Smooth muscle cell (in vitro differentiated cells): ENCODE measurements at regions not wholly inside any gene's neighbourhood (a gene's known extent, or its start where the extent isn't known, plus 50 kb on each side); places are given as distances from the start of the nearest gene placed in this dataset.

Experiments
- DNase-seq: peaks from one replicate; lab custom pipeline; 2025; ENCODE audit not compliant: unreplicated experiment; lab: John Stamatoyannopoulos, UW
- H2AFZ ChIP-seq: fragments of 200-600 bp; sonication (generic); 2 replicates; pipeline ENCODE4 v1.6.0; 2016; ENCODE audit warnings: antibody characterized with exemption, low read depth, mild to moderate bottlenecking
- H3F3A ChIP-seq: fragments of 200-600 bp; sonication (generic); 2 replicates; pipeline ENCODE4 v1.6.0; 2017; ENCODE audit warnings: antibody characterized with exemption, low read depth
- H3K27ac ChIP-seq: fragments of 200-600 bp; sonication (generic); 2 replicates; pipeline ENCODE4 v1.5.1; 2016; ENCODE audit warnings: low read depth, mild to moderate bottlenecking
- H3K27me3 ChIP-seq: fragments of 200-600 bp; sonication (generic); 2 replicates; pipeline ENCODE4 v1.6.1; 2016; ENCODE audit warnings: low read depth, mild to moderate bottlenecking
- H3K36me3 ChIP-seq: fragments of 200-600 bp; sonication (generic); 2 replicates; pipeline ENCODE4 v1.5.1; 2016; ENCODE audit warnings: low read depth
- H3K4me1 ChIP-seq: fragments of 200-600 bp; sonication (generic); 2 replicates; pipeline ENCODE4 v1.5.1; 2016; ENCODE audit warnings: low read depth
- H3K4me2 ChIP-seq: fragments of 200-600 bp; sonication (generic); 2 replicates; pipeline ENCODE4 v1.6.0; 2016; ENCODE audit warnings: mild to moderate bottlenecking
- H3K4me3 ChIP-seq: fragments of 200-600 bp; sonication (generic); 2 replicates; pipeline ENCODE4 v1.5.1; 2016; ENCODE audit warnings: mild to moderate bottlenecking
- H3K79me2 ChIP-seq: fragments of 200-600 bp; sonication (generic); 2 replicates; pipeline ENCODE4 v1.6.0; 2016; ENCODE audit warnings: low read depth, mild to moderate bottlenecking
- H3K9ac ChIP-seq: fragments of 200-600 bp; sonication (generic); 2 replicates; pipeline ENCODE4 v1.6.0; 2016; ENCODE audit warnings: low read depth
- H3K9me3 ChIP-seq: fragments of 200-600 bp; sonication (generic); replicated peaks from 2 replicates; pipeline ENCODE4 v1.5.1; 2016; ENCODE audit warnings: low read depth
- H4K20me1 ChIP-seq: fragments of 200-600 bp; sonication (generic); 2 replicates; pipeline ENCODE4 v1.6.0; 2016; ENCODE audit warnings: low read depth
- CTCF ChIP-seq: fragments of 200-600 bp; sonication (generic); IDR thresholded peaks from 2 replicates; pipeline ENCODE4 v1.5.1; 2017; ENCODE audit warnings: borderline replicate concordance, mild to moderate bottlenecking, antibody characterized with exemption; ENCODE audit not compliant: insufficient read depth, poor library complexity, severe bottlenecking
- WGBS: methylation state at CpG from one replicate; pipeline ENCODE4 v1.1.7; 2016; ENCODE audit warnings: low lambda C conversion rate; 5-methylcytosine and 5-hydroxymethylcytosine counted together

DNA sequence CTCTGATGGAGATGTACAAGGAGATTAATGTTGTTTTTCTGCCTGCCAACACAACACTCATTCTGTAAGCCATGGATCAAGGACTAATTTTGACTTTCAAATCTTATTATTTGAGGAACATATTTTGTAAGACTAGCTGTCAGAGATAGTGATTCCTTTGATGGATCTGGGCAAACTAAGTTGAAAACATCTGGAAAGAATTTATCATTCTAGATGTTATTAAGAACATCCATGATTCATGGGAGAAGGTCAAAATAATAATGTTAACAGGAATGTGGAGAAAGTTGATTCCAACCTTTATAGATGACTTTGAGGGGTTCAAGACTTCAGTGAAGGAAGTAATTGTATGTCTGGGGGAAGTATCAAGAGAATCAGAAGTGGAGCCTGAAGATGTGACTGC is 196.8 kb downstream of the POSTN start:
- H3K9ac ChIP-seq, result no peak overlapping the region
- H3K27ac ChIP-seq, result no peak overlapping the region
- no peak overlapping the region for H2AFZ ChIP-seq
- H3K4me3 ChIP-seq, result no peak overlapping the region
- no peak overlapping the region for H3K4me2 ChIP-seq
- no peaks in the 10 kb centered on the region for H3K79me2 ChIP-seq
- no peaks in the 10 kb centered on the region for H3K36me3 ChIP-seq
- H3F3A ChIP-seq, result no peaks in the 10 kb centered on the region
- no peaks in the 10 kb centered on the region for H3K27me3 ChIP-seq
- no peaks in the 10 kb centered on the region for H4K20me1 ChIP-seq
- H3K4me1 ChIP-seq, result no peaks in the 10 kb centered on the region
- no peak for DNase-seq
- H3K9me3 ChIP-seq, result no peaks in the 10 kb centered on the region
- TF ChIP-seq CTCF, result no peak

- Histone ChIP-seq H3K9me3 (no peaks in the 10 kb centered on the region), H3K27me3 (no peaks in the 10 kb centered on the region), H3F3A (no peaks in the 10 kb centered on the region), H3K79me2 (no peaks in the 10 kb centered on the region), H3K4me3 (no peak overlapping the region), H3K36me3 (no peaks in the 10 kb centered on the region), H3K4me1 (no peaks in the 10 kb centered on the region), H4K20me1 (no peaks in the 10 kb centered on the region), H3K4me2 (no peak overlapping the region), H3K9ac (no peak overlapping the region), H2AFZ (no peak overlapping the region), H3K27ac (no peak overlapping the region)
- no peak for TF ChIP-seq CTCF
- 82% methylated on average over 3 of the region's 3 CpGs for WGBS
- no peak for DNase-seq
These were observed 201.0 kb downstream of the POSTN start for GRCh38 chr13:37397535-37397934.

DNA sequence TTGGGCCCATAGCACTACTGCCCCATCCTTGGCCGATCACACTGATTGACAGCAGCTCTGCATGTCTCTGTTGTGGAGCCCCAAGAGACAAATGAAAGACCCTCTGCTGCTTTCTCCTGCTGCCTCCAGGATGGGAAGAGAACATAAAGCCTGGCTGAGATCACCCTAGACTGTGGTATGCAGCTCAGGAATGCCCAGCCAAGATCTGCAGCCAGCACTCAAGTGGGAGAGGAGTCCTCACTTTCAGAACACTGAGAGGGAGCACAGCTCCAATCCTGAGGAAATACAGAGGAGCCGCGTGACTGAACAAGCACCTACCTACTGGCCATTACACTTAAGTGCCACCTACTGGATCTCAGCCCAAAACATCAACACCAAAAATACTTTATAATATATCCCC is 203.0 kb downstream of the POSTN start:
- Histone ChIP-seq H3F3A (no peaks in the 10 kb centered on the region), H3K4me1 (no peaks in the 10 kb centered on the region), H3K27me3 (no peaks in the 10 kb centered on the region), H3K9ac (no peak overlapping the region), H3K79me2 (no peaks in the 10 kb centered on the region), H3K4me2 (no peak overlapping the region), H3K27ac (no peak overlapping the region), H3K36me3 (no peaks in the 10 kb centered on the region), H3K9me3 (no peaks in the 10 kb centered on the region), H3K4me3 (no peak overlapping the region), H4K20me1 (no peaks in the 10 kb centered on the region), H2AFZ (no peak overlapping the region)
- DNase-seq, result no peak
- TF ChIP-seq CTCF, result no peak
- 83% methylated on average over 3 of the region's 3 CpGs for WGBS

DNA sequence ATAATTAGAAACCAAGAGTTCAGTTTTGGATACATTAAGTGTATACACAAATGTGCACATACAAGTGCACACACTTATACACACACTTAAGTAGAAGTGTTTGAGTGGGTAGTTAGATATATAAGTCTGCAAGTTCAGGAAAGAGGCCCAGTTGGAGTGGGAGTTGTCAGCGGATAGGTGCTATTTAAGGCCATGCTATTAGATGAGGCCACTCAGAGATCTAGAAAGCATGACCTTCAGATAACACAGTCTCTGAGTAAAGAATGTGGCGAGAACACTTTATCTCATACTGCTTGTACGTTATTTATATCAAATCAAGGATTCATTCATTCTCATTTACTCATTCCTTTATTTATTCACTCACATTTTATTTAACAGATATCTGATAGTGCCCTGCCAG is 206.2 kb downstream of the POSTN start:
- H3F3A ChIP-seq, result no peaks in the 10 kb centered on the region
- no peaks in the 10 kb centered on the region for H3K36me3 ChIP-seq
- H3K27ac ChIP-seq, result no peak overlapping the region
- H4K20me1 ChIP-seq, result no peaks in the 10 kb centered on the region
- no peaks in the 10 kb centered on the region for H3K9me3 ChIP-seq
- H3K79me2 ChIP-seq, result no peaks in the 10 kb centered on the region
- no peak for DNase-seq
- 20% methylated on average over 3 of the region's 3 CpGs for WGBS
- H3K27me3 ChIP-seq, result no peaks in the 10 kb centered on the region
- no peak overlapping the region for H3K9ac ChIP-seq
- no peaks in the 10 kb centered on the region for H3K4me1 ChIP-seq
- no peak overlapping the region for H2AFZ ChIP-seq
- no peak overlapping the region for H3K4me3 ChIP-seq
- no peak for TF ChIP-seq CTCF
- H3K4me2 ChIP-seq, result peak overlapping the region; percentile 10
